Testis (tissue), 2 donors: ENCODE measurements at regions not wholly inside any gene's neighbourhood (a gene's known extent, or its start where the extent isn't known, plus 50 kb on each side); places are given as distances from the start of the nearest gene placed in this dataset.

ENCODE experiments used
- CTCF ChIP-seq, 3 experiments: fragments of 450-650 bp in 2 of 3; fragments of 200-600 bp in 1 of 3; sonication (generic) in 1 of 3; IDR thresholded peaks; one replicate each; pipeline ENCODE4 v1.5.1; 2016 to 2019; ENCODE audit warnings: antibody characterized with exemption in 3 of 3, mild to moderate bottlenecking in 2 of 3, moderate library complexity in 1 of 3
- POLR2A ChIP-seq: fragments of 450-650 bp; IDR thresholded peaks from one replicate; pipeline ENCODE4 v1.6.1; 2017; ENCODE audit warnings: antibody characterized with exemption, mild to moderate bottlenecking, moderate library complexity

- TF ChIP-seq CTCF (IDR thresholded peaks at IDR 0.05) (no peak), POLR2A (no peak)
These were observed 622.8 kb upstream of the ZNF385D start for GRCh38 chr3:22373827-22374226.
